GM23338 (cell line): ENCODE measurements at regions not wholly inside any gene's neighbourhood (a gene's known extent, or its start where the extent isn't known, plus 50 kb on each side); places are given as distances from the start of the nearest gene placed in this dataset.

Source experiments
- ATAC-seq: fragments of 200-7000 bp; cut with Tn5 transposase; 3 replicates; pipeline ENCODE4 v1.9.1; 2020
- DNase-seq: peaks from one replicate; pipeline ENCODE4 v3.0.0-alpha.2; 2015; ENCODE audit warnings: low spot score
- H2AFZ ChIP-seq: fragments of 200-600 bp; sonication (generic); 2 replicates; pipeline ENCODE4 v1.8.0; 2016; ENCODE audit warnings: antibody characterized with exemption, mild to moderate bottlenecking, moderate library complexity
- H3F3A ChIP-seq: fragments of 200-600 bp; sonication (generic); replicated peaks from 2 replicates; pipeline ENCODE4 v1.8.0; 2017; ENCODE audit warnings: antibody characterized with exemption, mixed run types, low read depth
- H3K27ac ChIP-seq: fragments of 200-600 bp; sonication (generic); 2 replicates; pipeline ENCODE4 v1.6.1; 2016; ENCODE audit warnings: low read depth
- H3K27me3 ChIP-seq: fragments of 200-600 bp; sonication (generic); 2 replicates; pipeline ENCODE4 v1.8.0; 2016; ENCODE audit warnings: mild to moderate bottlenecking, mixed run types, moderate library complexity; ENCODE audit not compliant: insufficient read depth
- H3K36me3 ChIP-seq: fragments of 200-600 bp; sonication (generic); 2 replicates; pipeline ENCODE4 v1.8.0; 2016; ENCODE audit warnings: mild to moderate bottlenecking; ENCODE audit not compliant: insufficient read depth
- H3K4me1 ChIP-seq: fragments of 200-600 bp; sonication (generic); 2 replicates; pipeline ENCODE4 v1.8.0; 2016; ENCODE audit warnings: mild to moderate bottlenecking, moderate library complexity; ENCODE audit not compliant: insufficient read depth
- H3K4me2 ChIP-seq: fragments of 200-600 bp; sonication (generic); 2 replicates; pipeline ENCODE4 v1.7.1; 2017; ENCODE audit warnings: mixed run types
- H3K4me3 ChIP-seq: fragments of 200-600 bp; sonication (generic); 2 replicates; pipeline ENCODE4 v1.6.1; 2016; ENCODE audit warnings: mixed run types
- H3K79me2 ChIP-seq: fragments of 200-600 bp; sonication (generic); replicated peaks from 2 replicates; pipeline ENCODE4 v1.8.0; 2017; ENCODE audit warnings: mild to moderate bottlenecking; ENCODE audit not compliant: insufficient read depth
- H3K9me2 ChIP-seq: fragments of 200-600 bp; sonication (generic); 2 replicates; pipeline ENCODE4 v1.8.0; 2017; ENCODE audit not compliant: insufficient read depth
- H4K20me1 ChIP-seq: fragments of 200-600 bp; sonication (generic); replicated peaks from 2 replicates; pipeline ENCODE4 v1.8.0; 2017; ENCODE audit warnings: mild to moderate bottlenecking; ENCODE audit not compliant: insufficient read depth
- H3K27ac Mint-ChIP-seq: 2 replicates; pipeline ENCODE4 v1.8.0; 2020; ENCODE audit warnings: inconsistent platforms, mild to moderate bottlenecking, moderate library complexity, mixed read lengths
- H3K27me3 Mint-ChIP-seq: 3 replicates; pipeline ENCODE4 v1.8.0; 2022; ENCODE audit warnings: low read depth, mild to moderate bottlenecking, moderate library complexity, mixed read lengths, inconsistent platforms; ENCODE audit not compliant: insufficient read depth, poor library complexity
- H3K36me3 Mint-ChIP-seq: 3 replicates; pipeline ENCODE4 v1.8.0; 2021; ENCODE audit warnings: low read depth, mild to moderate bottlenecking, inconsistent platforms, moderate library complexity, mixed read lengths
- H3K4me1 Mint-ChIP-seq: 3 replicates; pipeline ENCODE4 v1.8.0; 2020; ENCODE audit warnings: mild to moderate bottlenecking, inconsistent platforms, mixed read lengths
- H3K4me3 Mint-ChIP-seq: 3 replicates; pipeline ENCODE4 v1.8.0; 2021; ENCODE audit warnings: moderate library complexity, mild to moderate bottlenecking, inconsistent platforms, mixed read lengths
- H3K9me3 Mint-ChIP-seq: 3 replicates; pipeline ENCODE4 v1.8.0; 2020; ENCODE audit warnings: moderate library complexity, mild to moderate bottlenecking, inconsistent platforms, mixed read lengths
- CREB1 ChIP-seq: fragments of 250-450 bp; sonication (Bioruptor Pico); IDR thresholded peaks from 2 replicates; pipeline ENCODE4 v1.5.0; 2020; ENCODE audit warnings: low read depth, mild to moderate bottlenecking, moderate library complexity
- CTCF ChIP-seq, 2 experiments: fragments of 200-600 bp in 1 of 2; sonication (generic) in 1 of 2; conservative IDR thresholded peaks; 2 replicates each; pipeline versions ENCODE4 v1.5.1 to v1.6.1; 2016 to 2017; ENCODE audit warnings: antibody characterized with exemption in 2 of 2, low read depth in 2 of 2, mild to moderate bottlenecking in 2 of 2, moderate library complexity in 1 of 2
- EZH2 ChIP-seq: fragments of 200-600 bp; sonication (generic); IDR thresholded peaks from one replicate; pipeline ENCODE4 v1.8.0; 2017; ENCODE audit warnings: antibody characterized with exemption, mild to moderate bottlenecking, low read depth; ENCODE audit not compliant: unreplicated experiment
- EZH2phosphoT487 ChIP-seq: fragments of 200-600 bp; sonication (generic); IDR thresholded peaks from one replicate; pipeline ENCODE4 v1.8.1; 2018; ENCODE audit warnings: antibody characterized with exemption; ENCODE audit not compliant: unreplicated experiment
- JUNB ChIP-seq: IDR thresholded peaks from one replicate; pipeline ENCODE4 v1.6.1; 2016; ENCODE audit warnings: antibody characterized with exemption; ENCODE audit not compliant: unreplicated experiment
- NANOG ChIP-seq: IDR thresholded peaks from 2 replicates; pipeline ENCODE4 v1.6.1; 2016; ENCODE audit warnings: antibody characterized with exemption, borderline replicate concordance
- POLR2AphosphoS5 ChIP-seq: IDR thresholded peaks from 2 replicates; pipeline ENCODE4 v1.6.1; 2016; ENCODE audit warnings: antibody characterized with exemption, low read depth
- REST ChIP-seq: IDR thresholded peaks from one replicate; pipeline ENCODE4 v1.6.1; 2018; ENCODE audit warnings: antibody characterized with exemption; ENCODE audit not compliant: unreplicated experiment
- STAT1 ChIP-seq: IDR thresholded peaks from one replicate; pipeline ENCODE4 v1.6.1; 2016; ENCODE audit warnings: antibody characterized with exemption; ENCODE audit not compliant: unreplicated experiment
- ZNF114 ChIP-seq: fragments of 250-450 bp; sonication (Bioruptor Pico); IDR thresholded peaks from 2 replicates; pipeline ENCODE4 v1.5.0; 2020; ENCODE audit warnings: mild to moderate bottlenecking, moderate library complexity
- ZNF331 ChIP-seq: fragments of 250-450 bp; sonication (Bioruptor Pico); IDR thresholded peaks from 2 replicates; pipeline ENCODE4 v1.5.0; 2020; ENCODE audit warnings: low read depth, mild to moderate bottlenecking, moderate library complexity
- TF ChIP-seq, protein P1 (sequence below): fragments of 250-450 bp; sonication (Bioruptor Pico); IDR thresholded peaks from 2 replicates; pipeline ENCODE4 v1.5.0; 2020; ENCODE audit warnings: mild to moderate bottlenecking, moderate library complexity
- TF ChIP-seq, protein P2 (sequence below): IDR thresholded peaks from 2 replicates; pipeline ENCODE4 v1.6.1; 2016; ENCODE audit warnings: antibody characterized with exemption

DNA sequence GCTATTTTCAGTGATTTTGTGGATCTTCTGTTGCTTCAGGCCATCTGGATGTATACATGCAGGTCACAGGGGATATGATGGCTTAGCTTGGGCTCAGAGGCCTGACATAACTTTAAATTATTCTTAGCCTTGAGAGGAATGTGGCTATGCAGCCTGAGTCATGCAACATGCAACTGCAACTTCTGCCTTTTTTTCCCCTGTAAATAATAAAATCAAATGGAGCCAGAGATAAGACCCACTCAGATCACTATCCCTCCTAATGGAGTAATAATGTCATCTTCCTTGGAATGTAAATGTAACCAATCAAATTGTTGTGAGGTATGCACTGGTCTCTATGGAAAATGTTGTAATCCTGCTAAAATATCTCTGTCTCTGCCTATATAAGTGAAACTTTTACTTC, 54.9 kb downstream of the MAGEB17 start:
- no peak overlapping the region for H3K4me2 ChIP-seq
- no peaks in the 10 kb centered on the region for H3K9me2 ChIP-seq
- no peak overlapping the region for H3K27ac ChIP-seq
- H3K27me3 Mint-ChIP-seq = no peaks in the 10 kb centered on the region
- no peaks in the 10 kb centered on the region for H3K4me1 Mint-ChIP-seq
- DNase-seq = no peak
- H3K4me1 ChIP-seq = no peaks in the 10 kb centered on the region
- H3F3A ChIP-seq = no peaks in the 10 kb centered on the region
- no peaks in the 10 kb centered on the region for H3K27me3 ChIP-seq
- no peak overlapping the region for H3K4me3 ChIP-seq
- no peak overlapping the region for H3K27ac Mint-ChIP-seq
- H3K36me3 Mint-ChIP-seq = peaks cover 20% of the 10 kb centered on the region
- no peak overlapping the region for H2AFZ ChIP-seq
- H3K9me3 Mint-ChIP-seq = peaks cover 16% of the 10 kb centered on the region
- H4K20me1 ChIP-seq = no peaks in the 10 kb centered on the region
- no peak for ATAC-seq
- H3K4me3 Mint-ChIP-seq = no peak overlapping the region
- no peak for TF ChIP-seq STAT1
- TF ChIP-seq ZNF114 = no peak
- TF ChIP-seq, protein P1, sequence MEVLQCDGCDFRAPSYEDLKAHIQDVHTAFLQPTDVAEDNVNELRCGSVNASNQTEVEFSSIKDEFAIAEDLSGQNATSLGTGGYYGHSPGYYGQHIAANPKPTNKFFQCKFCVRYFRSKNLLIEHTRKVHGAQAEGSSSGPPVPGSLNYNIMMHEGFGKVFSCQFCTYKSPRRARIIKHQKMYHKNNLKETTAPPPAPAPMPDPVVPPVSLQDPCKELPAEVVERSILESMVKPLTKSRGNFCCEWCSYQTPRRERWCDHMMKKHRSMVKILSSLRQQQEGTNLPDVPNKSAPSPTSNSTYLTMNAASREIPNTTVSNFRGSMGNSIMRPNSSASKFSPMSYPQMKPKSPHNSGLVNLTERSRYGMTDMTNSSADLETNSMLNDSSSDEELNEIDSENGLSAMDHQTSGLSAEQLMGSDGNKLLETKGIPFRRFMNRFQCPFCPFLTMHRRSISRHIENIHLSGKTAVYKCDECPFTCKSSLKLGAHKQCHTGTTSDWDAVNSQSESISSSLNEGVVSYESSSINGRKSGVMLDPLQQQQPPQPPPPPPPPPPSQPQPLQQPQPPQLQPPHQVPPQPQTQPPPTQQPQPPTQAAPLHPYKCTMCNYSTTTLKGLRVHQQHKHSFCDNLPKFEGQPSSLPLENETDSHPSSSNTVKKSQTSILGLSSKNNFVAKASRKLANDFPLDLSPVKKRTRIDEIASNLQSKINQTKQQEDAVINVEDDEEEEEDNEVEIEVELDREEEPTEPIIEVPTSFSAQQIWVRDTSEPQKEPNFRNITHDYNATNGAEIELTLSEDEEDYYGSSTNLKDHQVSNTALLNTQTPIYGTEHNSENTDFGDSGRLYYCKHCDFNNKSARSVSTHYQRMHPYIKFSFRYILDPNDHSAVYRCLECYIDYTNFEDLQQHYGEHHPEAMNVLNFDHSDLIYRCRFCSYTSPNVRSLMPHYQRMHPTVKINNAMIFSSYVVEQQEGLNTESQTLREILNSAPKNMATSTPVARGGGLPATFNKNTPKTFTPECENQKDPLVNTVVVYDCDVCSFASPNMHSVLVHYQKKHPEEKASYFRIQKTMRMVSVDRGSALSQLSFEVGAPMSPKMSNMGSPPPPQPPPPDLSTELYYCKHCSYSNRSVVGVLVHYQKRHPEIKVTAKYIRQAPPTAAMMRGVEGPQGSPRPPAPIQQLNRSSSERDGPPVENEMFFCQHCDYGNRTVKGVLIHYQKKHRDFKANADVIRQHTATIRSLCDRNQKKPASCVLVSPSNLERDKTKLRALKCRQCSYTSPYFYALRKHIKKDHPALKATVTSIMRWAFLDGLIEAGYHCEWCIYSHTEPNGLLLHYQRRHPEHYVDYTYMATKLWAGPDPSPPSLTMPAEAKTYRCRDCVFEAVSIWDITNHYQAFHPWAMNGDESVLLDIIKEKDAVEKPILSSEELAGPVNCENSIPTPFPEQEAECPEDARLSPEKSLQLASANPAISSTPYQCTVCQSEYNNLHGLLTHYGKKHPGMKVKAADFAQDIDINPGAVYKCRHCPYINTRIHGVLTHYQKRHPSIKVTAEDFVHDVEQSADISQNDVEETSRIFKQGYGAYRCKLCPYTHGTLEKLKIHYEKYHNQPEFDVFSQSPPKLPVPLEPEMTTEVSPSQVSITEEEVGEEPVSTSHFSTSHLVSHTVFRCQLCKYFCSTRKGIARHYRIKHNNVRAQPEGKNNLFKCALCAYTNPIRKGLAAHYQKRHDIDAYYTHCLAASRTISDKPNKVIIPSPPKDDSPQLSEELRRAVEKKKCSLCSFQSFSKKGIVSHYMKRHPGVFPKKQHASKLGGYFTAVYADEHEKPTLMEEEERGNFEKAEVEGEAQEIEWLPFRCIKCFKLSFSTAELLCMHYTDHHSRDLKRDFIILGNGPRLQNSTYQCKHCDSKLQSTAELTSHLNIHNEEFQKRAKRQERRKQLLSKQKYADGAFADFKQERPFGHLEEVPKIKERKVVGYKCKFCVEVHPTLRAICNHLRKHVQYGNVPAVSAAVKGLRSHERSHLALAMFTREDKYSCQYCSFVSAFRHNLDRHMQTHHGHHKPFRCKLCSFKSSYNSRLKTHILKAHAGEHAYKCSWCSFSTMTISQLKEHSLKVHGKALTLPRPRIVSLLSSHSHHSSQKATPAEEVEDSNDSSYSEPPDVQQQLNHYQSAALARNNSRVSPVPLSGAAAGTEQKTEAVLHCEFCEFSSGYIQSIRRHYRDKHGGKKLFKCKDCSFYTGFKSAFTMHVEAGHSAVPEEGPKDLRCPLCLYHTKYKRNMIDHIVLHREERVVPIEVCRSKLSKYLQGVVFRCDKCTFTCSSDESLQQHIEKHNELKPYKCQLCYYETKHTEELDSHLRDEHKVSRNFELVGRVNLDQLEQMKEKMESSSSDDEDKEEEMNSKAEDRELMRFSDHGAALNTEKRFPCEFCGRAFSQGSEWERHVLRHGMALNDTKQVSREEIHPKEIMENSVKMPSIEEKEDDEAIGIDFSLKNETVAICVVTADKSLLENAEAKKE = no peak
- TF ChIP-seq, protein P2, sequence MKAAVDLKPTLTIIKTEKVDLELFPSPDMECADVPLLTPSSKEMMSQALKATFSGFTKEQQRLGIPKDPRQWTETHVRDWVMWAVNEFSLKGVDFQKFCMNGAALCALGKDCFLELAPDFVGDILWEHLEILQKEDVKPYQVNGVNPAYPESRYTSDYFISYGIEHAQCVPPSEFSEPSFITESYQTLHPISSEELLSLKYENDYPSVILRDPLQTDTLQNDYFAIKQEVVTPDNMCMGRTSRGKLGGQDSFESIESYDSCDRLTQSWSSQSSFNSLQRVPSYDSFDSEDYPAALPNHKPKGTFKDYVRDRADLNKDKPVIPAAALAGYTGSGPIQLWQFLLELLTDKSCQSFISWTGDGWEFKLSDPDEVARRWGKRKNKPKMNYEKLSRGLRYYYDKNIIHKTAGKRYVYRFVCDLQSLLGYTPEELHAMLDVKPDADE = no peak
- TF ChIP-seq EZH2phosphoT487 = no peak
- no peak for TF ChIP-seq POLR2AphosphoS5
- no peak for TF ChIP-seq CTCF (conservative IDR thresholded peaks at IDR 0.05; ENCODE audit: low read depth in 2 of 2)
- TF ChIP-seq ZNF331 (CRISPR knock-in tag) = no peak
- no peak for TF ChIP-seq REST
- TF ChIP-seq CREB1 (CRISPR knock-in tag) = no peak
- TF ChIP-seq NANOG = no peak
- TF ChIP-seq EZH2 = no peak
- TF ChIP-seq JUNB = no peak
- no peaks in the 10 kb centered on the region for H3K36me3 ChIP-seq
- no peaks in the 10 kb centered on the region for H3K79me2 ChIP-seq
